DMS114 treated with DMSO at 0.1 percent for 48 hours (cell line): ENCODE measurements at regions not wholly inside any gene's neighbourhood (a gene's known extent, or its start where the extent isn't known, plus 50 kb on each side); places are given as distances from the start of the nearest gene placed in this dataset.
A peak's percentile ranks its signal among the peaks of the same experiment; 100 is the strongest.
"Not testable (repeated sequence)": the region's sequence is repeated elsewhere in the genome, so short reads cannot be mapped to it uniquely, and the experiment has no call there.

ENCODE experiments used
- DNase-seq: peaks from one replicate; lab custom pipeline; 2025; ENCODE audit not compliant: unreplicated experiment; lab: John Stamatoyannopoulos, UW

DNA sequence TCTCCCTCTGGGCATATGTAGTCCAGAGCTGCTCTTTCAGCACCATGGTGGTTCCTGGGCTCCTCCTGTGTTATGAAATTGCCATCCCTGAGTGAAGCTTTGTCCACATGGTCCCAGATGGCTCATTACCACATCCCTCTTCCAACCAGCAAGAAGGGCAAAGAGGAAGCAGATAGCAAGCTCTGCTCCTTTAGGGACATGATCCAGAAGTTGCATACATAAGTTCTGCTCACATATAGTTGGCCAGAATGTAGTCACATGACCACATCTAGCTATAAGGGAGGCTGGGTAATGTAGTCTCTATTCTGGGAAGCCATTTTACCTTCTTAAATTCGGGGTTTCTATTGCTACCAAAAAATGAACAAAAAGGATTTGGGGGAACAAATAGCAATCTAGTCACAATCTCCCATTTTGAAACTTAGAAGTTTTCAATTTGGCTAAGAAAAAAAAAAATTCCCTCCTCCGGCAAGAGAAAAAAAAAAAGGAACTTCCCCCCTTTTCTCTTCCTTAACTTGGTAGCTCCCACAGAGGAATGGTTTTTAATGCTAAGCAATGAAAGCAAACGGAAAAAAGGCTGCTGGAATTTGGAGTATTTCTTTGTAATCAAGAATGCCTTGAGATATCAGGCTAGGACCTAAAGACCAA is 88.2 kb upstream of the USP9X start:
- peak; percentile 5 for DNase-seq

DNA sequence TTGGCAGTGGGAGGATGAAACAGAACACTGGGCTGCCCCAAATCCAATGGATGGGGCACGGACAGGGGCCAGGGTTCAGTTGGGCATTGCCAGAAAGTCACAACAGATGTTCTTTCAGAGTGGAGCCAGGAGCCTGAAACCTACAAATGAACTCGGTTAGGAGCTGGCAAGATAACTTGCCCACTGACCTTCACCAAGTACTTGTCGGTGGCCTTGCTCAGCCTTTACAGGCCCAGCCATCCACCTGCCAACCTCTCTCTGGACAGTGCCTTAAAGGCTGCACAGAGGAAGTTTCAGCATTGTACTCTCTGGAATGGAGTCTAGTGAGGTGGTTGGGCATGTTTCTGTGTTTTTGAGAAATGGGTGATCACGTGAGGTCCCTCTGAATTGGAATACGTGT is 87.1 kb upstream of the USP9X start:
- no peak for DNase-seq

DNA sequence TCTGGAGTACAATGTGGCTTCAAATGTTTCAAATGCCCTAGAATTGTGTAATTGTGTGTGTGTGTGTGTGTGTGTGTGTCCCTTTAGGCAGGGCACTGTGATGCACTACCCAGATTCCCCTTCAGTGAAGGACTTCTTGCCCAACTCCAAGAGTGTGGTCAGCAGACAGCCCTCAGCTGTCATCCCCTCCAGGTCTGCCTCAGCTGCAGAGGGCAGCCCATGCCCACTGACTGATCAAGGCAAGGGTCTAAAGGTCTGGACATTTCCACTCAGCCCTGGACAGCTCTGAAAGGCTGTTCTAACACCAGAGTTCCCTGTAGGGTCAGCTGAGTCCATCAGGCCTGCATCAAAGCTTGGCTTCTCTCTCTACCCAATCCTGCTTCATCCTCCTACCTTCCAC is 83.9 kb upstream of the USP9X start:
- DNase-seq: no peak

DNA sequence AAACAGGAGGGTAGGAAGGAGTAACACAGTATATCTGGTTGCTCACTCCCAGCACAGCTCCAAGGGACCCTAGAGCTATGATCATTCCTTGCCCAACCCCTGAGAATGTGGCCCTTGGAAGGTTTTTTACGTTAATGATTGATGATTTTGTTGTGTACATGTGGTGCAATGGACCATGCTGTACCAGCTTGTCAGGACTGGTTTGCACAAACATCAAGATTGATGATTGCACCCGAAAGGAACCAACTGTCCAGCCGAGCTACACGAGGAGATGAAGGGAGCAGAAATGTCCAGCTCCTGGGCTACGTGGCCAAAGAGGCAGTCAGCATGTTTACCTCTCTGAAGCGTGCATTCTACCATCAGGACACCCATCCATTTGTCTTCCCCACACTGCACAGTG is 83.2 kb upstream of the USP9X start:
- no peak for DNase-seq

DNA sequence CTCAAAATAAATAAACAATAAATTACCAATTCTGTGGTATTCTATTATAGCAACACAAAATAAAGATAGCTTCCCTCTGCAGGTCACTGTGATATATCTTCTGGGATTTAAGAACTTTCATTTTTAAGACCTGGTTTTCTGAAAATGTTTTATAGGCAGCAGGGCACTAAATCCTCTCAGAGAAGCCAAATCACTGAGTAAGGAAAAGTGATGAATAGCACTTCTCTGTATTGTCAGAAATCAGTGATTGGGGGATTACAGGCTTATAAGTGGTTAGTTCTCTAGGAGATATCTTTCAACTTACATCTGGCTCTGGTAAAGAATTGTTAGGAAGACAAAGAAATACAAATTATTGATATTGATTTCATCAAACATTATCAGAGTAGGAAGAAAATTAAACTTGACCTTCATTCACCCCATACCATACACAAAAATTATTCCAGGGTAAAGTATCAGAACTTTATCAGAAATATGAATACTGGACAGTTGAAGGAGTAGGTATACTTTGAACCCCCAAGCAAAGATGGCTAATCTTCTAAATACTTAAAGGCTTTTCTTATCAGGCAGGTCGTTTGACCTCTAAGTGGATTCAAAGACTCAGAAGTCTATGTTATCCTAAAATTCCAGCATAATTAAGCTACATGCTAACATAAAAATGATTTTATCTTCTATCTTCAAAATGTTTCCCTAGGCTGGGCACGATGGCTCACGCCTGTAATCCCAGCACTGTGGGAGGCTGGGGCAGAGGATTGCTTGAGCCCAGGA is 81.6 kb upstream of the USP9X start:
- DNase-seq: no peak

DNA sequence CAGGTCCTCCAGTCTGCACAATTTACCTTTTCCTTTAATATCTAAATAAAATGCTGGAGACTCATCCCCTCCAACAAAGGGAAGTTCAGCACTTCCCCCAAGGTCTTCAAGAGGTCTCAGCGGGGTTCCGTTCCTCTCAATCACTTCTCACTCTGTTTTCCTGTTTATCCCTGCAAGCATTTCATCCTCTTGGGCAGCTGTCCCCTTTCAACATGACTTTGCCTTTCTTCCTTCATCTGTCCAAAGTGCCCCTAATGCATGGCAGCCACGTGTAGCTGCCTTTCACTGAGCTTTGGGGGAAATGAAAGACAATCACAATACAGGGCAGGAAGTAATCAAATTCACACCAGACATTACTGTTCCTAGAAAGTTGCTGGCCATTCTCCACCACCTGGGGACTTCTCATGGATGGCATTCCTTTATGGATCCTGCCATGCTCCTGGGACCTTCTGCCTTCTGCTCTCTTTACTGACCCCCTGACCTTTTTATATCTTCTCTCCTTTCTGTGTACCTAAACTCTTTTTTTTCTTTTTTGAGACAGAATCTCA is 79.7 kb upstream of the USP9X start:
- DNase-seq: no peak

DNA sequence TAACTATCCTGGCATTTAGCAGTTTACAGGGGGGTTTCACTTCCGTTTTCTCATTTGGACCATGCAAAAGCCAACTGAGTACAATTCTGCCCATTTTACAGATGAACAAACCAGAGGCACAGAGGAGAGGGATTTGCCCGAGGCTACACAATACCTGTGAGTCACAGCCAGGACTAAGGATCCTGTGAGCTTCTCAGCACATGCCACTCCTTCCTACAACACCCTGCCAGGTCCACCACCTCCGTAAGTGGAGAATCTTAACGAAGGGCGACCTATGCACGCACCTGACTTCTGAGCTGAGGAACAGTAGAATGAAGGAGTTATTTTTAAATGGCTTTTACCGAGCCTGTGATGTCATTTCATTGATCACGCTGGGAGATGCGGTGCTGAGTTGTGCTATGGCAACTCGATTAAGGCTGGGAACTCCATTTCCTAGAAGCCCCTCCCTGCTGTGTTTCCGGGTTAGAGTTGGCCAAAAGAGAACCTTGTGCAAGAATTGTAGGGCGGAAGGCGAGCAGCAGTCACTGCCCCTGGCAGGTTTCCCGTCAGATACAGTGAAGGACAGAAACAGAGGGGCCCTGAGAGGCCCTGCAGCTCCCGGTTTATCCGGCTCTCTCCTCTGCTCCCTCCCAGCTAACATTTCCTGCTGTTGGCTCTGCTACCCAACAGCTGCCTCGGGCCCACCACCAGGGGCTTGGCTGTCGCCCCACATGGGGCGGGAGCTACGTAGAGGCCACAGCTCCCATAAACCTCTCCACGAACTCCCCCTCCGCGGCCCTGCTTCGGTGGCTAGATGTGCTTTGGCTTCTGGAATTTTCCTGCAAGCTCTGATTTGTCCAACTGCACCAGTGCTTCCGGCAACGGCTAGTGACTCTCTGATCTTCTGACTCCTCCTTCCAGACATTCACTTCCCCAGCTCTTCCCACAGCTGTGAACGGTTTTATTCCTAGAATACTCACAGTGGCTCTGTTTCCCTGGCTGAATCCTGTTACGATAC is 75.1 kb upstream of the USP9X start:
- no peak for DNase-seq

DNA sequence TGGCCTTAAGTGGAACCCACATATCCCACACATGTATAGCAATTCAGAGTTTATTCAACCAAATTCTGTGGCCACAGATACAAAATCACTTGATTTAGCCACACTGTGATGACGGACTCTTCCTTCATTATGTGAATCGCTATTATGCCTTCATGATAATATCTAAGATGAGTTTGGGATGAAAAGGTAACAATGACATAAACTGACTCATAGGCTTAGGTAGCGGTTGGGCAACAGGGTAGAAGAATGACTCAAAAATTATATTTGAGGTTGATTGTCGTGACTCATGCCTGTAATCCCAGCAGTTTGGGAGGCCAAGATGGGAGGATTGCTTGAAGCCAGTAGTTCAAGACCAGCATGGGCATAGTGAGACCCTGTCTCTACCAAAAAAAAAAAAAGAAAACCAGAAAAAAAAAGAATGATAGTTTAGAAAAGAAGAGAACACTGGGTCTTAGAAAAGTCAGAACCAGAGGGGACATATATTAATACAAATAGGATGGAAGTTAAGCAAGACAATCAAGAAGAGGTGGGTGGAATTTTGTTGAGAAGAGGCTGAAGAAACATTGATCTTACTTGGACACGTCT is 70.4 kb upstream of the USP9X start:
- DNase-seq: no peak

DNA sequence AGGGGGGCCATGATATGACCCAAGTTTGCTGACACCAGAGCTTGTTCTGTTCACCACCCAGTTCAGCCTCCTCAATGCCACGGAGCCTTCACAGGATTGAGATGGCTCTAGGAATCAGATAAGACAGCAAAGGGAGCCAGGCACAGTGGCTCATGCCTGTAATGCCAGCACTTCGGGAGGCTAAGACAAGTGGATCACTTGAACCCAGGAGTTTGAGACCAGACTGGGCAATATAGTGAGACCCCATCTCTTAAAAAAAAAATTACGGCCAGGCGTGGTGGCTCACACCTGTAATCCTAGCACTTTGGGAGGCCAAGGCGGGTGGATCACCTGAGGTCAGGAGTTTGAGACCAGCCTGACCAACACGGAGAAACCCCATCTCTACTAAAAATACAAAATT is 67.5 kb upstream of the USP9X start:
- not testable (repeated sequence) for DNase-seq

DNA sequence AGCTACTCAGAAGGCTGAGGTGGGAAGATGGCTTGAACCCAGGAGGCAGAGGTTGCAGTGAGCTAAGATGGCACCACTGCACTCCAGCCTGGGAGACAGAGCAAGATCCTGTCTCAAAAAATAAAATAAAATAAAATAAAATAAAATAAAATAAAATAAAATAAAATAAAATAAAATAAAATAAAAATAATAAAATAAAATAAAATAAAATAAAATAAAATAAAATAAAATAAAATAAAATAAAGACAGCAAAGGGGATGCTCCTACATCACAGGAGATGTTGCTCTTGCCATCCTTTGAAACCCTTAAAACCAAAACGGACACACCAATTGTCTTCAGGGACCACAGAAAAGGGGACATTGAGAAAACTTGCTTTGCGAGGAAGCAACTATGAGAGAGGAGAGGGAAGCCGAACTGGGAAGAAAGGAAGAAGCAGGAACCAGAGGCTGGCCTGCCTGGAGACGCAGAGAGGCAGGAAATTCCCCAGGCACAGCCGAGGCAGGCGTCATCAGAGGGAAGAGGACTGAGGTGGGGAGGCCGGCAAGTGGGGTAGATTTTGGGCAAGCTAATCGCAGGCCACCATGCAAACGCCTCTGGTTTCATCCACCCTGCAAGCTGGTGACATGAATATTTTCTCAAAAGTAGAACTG is 66.7 kb upstream of the USP9X start:
- DNase-seq: not testable (repeated sequence)

DNA sequence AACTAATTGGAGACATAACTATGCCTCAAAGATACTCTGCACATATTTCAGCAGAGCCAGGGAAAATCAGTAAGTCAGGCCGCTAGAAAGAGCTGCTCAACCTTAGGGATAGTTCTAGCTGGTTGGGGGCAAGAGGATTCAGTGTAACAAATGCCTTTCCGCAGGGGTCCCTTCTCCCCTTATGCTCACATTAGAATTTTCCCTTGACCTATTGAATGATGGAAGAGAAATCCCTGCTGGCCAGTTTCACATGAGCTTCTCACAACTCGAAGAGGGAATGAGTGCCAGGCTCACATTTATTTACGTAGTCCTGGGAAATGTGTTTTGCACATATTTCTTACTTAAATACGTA is 66.2 kb upstream of the USP9X start:
- DNase-seq: no peak

DNA sequence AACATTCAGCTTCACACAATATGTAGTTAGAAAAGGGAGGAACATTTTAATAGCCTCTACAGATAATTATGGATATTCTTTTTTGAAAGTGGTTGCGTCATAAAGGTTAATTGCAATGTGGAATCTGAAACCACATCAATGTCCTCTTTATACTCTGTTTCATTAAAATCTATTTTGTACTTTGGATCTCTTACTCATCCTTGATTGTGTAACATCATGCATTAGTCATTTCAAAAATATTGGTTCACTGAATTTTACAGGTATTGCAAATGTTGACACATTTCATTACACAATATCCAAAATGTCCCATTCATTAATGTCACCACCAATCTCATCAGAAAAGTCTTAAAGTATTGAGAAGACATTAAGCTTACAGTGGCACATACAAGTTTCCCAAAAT is 62.7 kb upstream of the USP9X start:
- no peak for DNase-seq

DNA sequence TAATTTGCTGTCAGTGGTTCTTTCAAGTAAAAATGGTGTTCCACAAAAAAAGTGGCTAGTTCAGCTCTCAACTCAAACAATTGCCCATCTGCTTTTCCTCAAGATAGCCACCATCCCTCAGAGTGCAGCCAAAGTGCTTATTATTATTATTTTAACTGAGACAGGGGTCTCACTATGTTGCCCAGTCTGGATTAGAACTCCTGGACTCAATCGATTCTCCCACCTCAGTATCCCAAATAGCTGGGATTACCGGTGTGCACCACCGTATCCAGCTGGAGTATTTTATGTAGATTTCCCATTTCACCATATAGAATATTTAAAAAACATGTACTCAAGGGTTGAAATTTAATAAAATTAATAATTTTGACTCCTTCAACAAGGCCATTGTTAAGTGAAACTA is 62.1 kb upstream of the USP9X start:
- DNase-seq: no peak

DNA sequence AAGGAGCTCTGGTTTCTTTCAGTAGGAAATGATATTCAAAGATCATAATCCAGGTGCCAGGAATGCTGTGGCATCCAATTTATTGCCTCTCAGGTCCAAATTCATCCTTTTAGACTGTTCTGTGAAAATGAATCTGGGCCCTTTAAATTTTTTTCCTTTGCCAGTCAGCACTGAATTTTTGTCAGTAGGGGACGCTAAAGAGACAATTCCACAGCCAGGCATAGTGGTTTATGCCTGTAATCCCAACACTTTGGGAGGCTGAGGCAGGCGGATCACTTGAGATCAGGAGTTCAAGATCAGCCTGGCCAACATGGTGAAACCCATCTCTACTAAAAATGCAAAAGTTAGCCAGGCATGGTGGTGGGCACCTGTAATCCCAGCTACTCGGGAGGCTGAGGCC is 60.9 kb upstream of the USP9X start:
- DNase-seq: not testable (repeated sequence)

DNA sequence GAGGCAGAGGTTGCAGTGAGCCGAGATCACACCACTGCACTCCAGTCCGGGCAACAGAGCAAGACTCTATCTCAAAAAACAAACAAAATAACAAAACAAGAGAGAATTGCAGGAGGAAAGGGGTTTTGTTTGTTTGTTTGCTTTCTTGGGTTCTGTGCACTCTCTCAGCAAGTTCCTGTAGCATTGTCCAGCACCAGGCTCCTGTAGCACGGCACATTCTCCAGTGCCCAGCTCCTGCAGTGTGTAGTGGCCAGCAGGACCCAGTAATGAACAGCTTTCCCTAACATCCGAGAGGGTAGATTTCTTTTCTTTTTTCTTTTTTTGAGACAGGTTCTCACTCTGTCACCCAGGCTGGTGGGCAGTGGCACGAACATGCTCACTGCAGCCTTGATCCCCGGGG is 60.5 kb upstream of the USP9X start:
- no peak for DNase-seq

DNA sequence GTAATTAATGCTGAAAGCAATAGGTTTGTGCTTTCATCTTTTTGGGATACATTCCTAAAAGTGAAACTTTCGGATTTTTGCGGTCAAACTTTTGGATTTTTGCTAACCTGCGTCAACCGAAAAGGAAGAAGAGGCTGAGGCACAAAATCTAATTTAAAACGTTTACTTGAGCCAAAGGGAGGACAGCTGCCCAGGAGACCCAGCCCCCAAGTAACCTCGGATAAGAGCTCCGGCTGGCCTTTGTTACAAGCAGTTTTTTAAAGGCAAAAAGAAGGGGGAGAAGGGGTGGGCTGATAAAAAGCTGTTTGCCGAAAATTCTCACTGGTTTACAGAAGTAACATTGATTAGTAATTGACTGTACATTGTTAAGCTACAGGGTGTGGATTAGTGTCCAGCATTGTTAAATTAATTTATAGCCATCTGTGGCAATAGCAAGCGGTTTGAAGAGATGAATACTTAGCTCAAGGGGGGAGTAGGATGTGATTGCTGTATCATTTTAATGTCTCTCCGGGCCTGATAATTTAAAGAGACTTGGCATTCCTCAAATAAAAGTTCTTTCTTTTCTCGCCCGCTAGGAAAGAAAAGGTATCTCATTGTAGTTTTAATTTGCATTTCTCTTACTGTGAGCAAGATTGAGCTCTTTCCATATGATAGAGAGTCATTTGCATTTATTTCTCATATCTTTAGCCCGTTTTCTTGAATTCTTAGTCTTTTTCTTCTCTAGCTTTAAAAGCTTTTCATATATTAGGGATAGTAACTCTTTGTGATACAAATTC is 59.1 kb upstream of the USP9X start:
- no peak for DNase-seq

DNA sequence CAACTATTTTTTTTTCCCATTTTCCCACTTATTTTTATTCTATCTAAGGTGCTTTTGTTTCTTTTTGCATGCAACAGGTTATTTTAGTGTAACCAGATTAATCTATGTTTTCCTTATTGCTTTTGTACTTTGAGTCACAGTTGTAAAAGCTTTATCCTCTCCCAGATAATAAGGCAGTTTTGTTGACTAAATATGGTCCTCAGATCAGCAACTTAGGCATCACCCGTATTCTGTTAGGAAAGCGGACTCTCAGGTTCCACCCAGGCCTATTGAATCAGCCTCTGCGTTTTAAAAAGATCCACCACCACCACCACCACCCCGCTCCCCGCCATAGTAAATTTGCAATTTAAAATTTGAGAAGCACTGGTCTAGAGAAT is 58.6 kb upstream of the USP9X start:
- no peak for DNase-seq

DNA sequence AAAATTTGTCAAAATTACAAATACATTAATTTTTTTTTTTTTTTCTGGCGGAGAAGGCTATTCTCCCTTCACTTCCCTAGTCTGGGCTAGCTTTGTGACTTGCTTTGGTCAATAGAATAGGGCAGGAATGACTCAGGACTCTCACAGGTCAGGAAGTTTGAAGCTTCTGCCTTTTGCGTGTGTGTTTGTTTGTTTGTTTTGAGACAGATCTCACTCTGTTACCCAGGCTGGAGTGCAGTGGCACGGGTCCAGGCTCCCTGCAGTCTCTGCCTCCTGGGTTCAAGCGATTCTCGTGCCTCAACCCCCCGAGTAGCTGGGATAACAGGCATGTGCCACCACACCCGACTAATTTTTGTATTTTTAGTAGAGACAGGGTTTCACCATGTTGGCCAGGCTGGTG is 55.9 kb upstream of the USP9X start:
- DNase-seq: no peak

DNA sequence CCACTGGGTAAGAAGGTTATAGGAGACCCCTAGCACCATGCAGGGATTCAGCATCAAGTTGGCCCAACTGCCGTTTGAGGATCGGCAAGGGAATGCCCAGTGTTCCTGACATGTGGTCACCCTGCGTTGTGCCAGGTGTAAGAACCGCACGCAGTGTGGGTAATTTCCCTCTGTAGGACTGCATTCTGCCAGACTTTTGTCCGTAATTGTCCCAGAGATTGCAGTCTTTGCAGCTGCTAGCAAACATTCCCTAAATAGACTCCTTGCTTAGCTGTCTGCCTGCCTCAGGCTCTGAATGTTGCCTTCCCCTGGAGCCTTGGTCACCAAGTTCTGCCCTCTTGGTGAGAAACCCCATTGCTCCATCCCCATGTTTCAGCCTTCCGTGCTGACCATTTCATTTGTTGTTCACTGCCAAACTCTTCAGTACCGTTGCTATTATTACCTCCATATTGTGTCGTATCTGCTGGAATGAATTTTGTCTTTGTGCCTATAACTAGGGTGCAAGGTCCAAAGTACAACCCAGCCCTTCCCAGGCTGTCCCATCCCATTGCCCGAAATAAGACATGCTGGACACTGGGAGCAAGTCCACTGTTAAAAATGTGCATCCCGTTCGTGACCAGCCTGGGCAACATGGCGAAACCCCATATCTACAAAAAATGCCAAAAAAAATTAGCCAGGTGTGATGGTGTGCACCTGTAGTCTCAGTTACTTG is 53.8 kb upstream of the USP9X start:
- DNase-seq: no peak
